Central memory CD8-positive, alpha-beta T cell (primary cell): ENCODE measurements at regions not wholly inside any gene's neighbourhood (a gene's known extent, or its start where the extent isn't known, plus 50 kb on each side); places are given as distances from the start of the nearest gene placed in this dataset.

Experiments
- ATAC-seq: fragments of 150-1000 bp; cut with Tn5 transposase; replicated peaks from 2 replicates; pipeline ENCODE4 v1.10.0; 2022; ENCODE audit warnings: mild to moderate bottlenecking, moderate FRiP score, moderate number of reproducible peaks; ENCODE audit not compliant: poor library complexity, severe bottlenecking; ENCODE audit errors: extremely low read depth
- DNase-seq, 2 donors: peaks; one replicate each; pipeline ENCODE4 v3.0.0; 2021; ENCODE audit warnings: low spot score in 2 of 2
- H3K27ac Mint-ChIP-seq: one replicate; pipeline ENCODE4 v1.8.0; 2022; ENCODE audit warnings: low read depth, mild to moderate bottlenecking, moderate library complexity, mixed read lengths
- H3K27me3 Mint-ChIP-seq: one replicate; pipeline ENCODE4 v1.8.0; 2022; ENCODE audit warnings: mixed read lengths
- H3K36me3 Mint-ChIP-seq: one replicate; pipeline ENCODE4 v1.8.0; 2022; ENCODE audit warnings: mild to moderate bottlenecking, moderate library complexity, mixed read lengths; ENCODE audit not compliant: insufficient read depth
- H3K4me1 Mint-ChIP-seq: one replicate; pipeline ENCODE4 v1.8.0; 2022; ENCODE audit warnings: mixed read lengths
- H3K4me3 Mint-ChIP-seq: one replicate; pipeline ENCODE4 v1.8.0; 2022; ENCODE audit warnings: mild to moderate bottlenecking, moderate library complexity, mixed read lengths
- H3K9me3 Mint-ChIP-seq: one replicate; pipeline ENCODE4 v1.8.0; 2022; ENCODE audit warnings: mixed read lengths

GRCh38 chr13:31956980-31957644, 74.5 kb upstream of the FRY start:
- H3K27me3 Mint-ChIP-seq, result no peaks in the 10 kb centered on the region
- no peak overlapping the region for H3K4me3 Mint-ChIP-seq
- no peak overlapping the region for H3K27ac Mint-ChIP-seq
- no peaks in the 10 kb centered on the region for H3K36me3 Mint-ChIP-seq
- H3K9me3 Mint-ChIP-seq, result no peaks in the 10 kb centered on the region
- H3K4me1 Mint-ChIP-seq, result no peaks in the 10 kb centered on the region
- no peak for DNase-seq
- ATAC-seq, result no peak

- H3K9me3 Mint-ChIP-seq, result no peaks in the 10 kb centered on the region
- ATAC-seq, result no peak
- no peak overlapping the region for H3K27ac Mint-ChIP-seq
- DNase-seq, result no peak
- H3K4me1 Mint-ChIP-seq, result no peaks in the 10 kb centered on the region
- no peaks in the 10 kb centered on the region for H3K36me3 Mint-ChIP-seq
- no peak overlapping the region for H3K4me3 Mint-ChIP-seq
- H3K27me3 Mint-ChIP-seq, result no peaks in the 10 kb centered on the region
Measured at GRCh38 chr13:31957772-31958171, 73.8 kb upstream of the FRY start.

GRCh38 chr13:31962731-31963370, 68.7 kb upstream of the FRY start:
- Mint-ChIP-seq H3K36me3 (peaks cover 4% of the 10 kb centered on the region), H3K4me3 (no peak overlapping the region), H3K9me3 (no peaks in the 10 kb centered on the region), H3K27me3 (no peaks in the 10 kb centered on the region), H3K27ac (no peak overlapping the region), H3K4me1 (no peaks in the 10 kb centered on the region)
- ATAC-seq, result no peak
- DNase-seq, result no peak

GRCh38 chr13:31963631-31964030, 67.9 kb upstream of the FRY start:
- Mint-ChIP-seq H3K4me1 (no peaks in the 10 kb centered on the region), H3K9me3 (no peaks in the 10 kb centered on the region), H3K36me3 (peaks cover 4% of the 10 kb centered on the region), H3K27me3 (no peaks in the 10 kb centered on the region), H3K4me3 (no peak overlapping the region), H3K27ac (no peak overlapping the region)
- ATAC-seq (no peak), DNase-seq (no peak)

- DNase-seq (no peak), ATAC-seq (no peak)
- no peak overlapping the region for H3K27ac Mint-ChIP-seq
- no peaks in the 10 kb centered on the region for H3K4me1 Mint-ChIP-seq
- H3K9me3 Mint-ChIP-seq, result no peaks in the 10 kb centered on the region
- H3K4me3 Mint-ChIP-seq, result no peak overlapping the region
- H3K27me3 Mint-ChIP-seq, result no peaks in the 10 kb centered on the region
- H3K36me3 Mint-ChIP-seq, result peaks cover 4% of the 10 kb centered on the region
Measured at GRCh38 chr13:31964168-31964567, 67.4 kb upstream of the FRY start.

GRCh38 chr13:31965361-31966066, 66.1 kb upstream of the FRY start:
- Mint-ChIP-seq H3K27me3 (no peaks in the 10 kb centered on the region), H3K4me1 (no peaks in the 10 kb centered on the region), H3K36me3 (peaks cover 4% of the 10 kb centered on the region), H3K9me3 (no peaks in the 10 kb centered on the region), H3K27ac (no peak overlapping the region), H3K4me3 (no peak overlapping the region)
- DNase-seq (no peak), ATAC-seq (no peak)

GRCh38 chr13:31967155-31967554, 64.4 kb upstream of the FRY start:
- peaks cover 4% of the 10 kb centered on the region for H3K36me3 Mint-ChIP-seq
- H3K27ac Mint-ChIP-seq, result no peak overlapping the region
- H3K27me3 Mint-ChIP-seq, result peaks cover 9% of the 10 kb centered on the region
- no peaks in the 10 kb centered on the region for H3K9me3 Mint-ChIP-seq
- DNase-seq, result no peak
- no peaks in the 10 kb centered on the region for H3K4me1 Mint-ChIP-seq
- H3K4me3 Mint-ChIP-seq, result no peak overlapping the region
- ATAC-seq, result no peak

- ATAC-seq, result no peak
- Mint-ChIP-seq H3K4me1 (no peaks in the 10 kb centered on the region), H3K27me3 (peaks cover 9% of the 10 kb centered on the region), H3K36me3 (peaks cover 4% of the 10 kb centered on the region), H3K9me3 (no peaks in the 10 kb centered on the region), H3K27ac (no peak overlapping the region), H3K4me3 (no peak overlapping the region)
- no peak for DNase-seq
Measured at GRCh38 chr13:31968473-31968872, 63.1 kb upstream of the FRY start.

- Mint-ChIP-seq H3K9me3 (no peaks in the 10 kb centered on the region), H3K27me3 (peaks cover 9% of the 10 kb centered on the region), H3K4me1 (no peaks in the 10 kb centered on the region), H3K4me3 (no peak overlapping the region), H3K36me3 (peaks cover 2% of the 10 kb centered on the region), H3K27ac (no peak overlapping the region)
- no peak for DNase-seq
- ATAC-seq, result no peak
Measured at GRCh38 chr13:31970231-31970930, 61.2 kb upstream of the FRY start.

GRCh38 chr13:31972453-31972852, 59.1 kb upstream of the FRY start:
- Mint-ChIP-seq H3K27me3 (peaks cover 9% of the 10 kb centered on the region), H3K9me3 (no peaks in the 10 kb centered on the region), H3K27ac (no peak overlapping the region), H3K36me3 (no peaks in the 10 kb centered on the region), H3K4me3 (no peak overlapping the region), H3K4me1 (no peaks in the 10 kb centered on the region)
- DNase-seq (no peak), ATAC-seq (no peak)

- no peak overlapping the region for H3K27ac Mint-ChIP-seq
- peaks cover 10% of the 10 kb centered on the region for H3K27me3 Mint-ChIP-seq
- H3K4me3 Mint-ChIP-seq, result no peak overlapping the region
- DNase-seq (no peak), ATAC-seq (no peak)
- no peaks in the 10 kb centered on the region for H3K4me1 Mint-ChIP-seq
- no peaks in the 10 kb centered on the region for H3K9me3 Mint-ChIP-seq
- H3K36me3 Mint-ChIP-seq, result no peaks in the 10 kb centered on the region
Measured at GRCh38 chr13:31978021-31978420, 53.6 kb upstream of the FRY start.

GRCh38 chr13:31980830-31981229, 50.7 kb upstream of the FRY start:
- Mint-ChIP-seq H3K36me3 (no peaks in the 10 kb centered on the region), H3K27me3 (peaks cover 10% of the 10 kb centered on the region), H3K27ac (no peak overlapping the region), H3K4me1 (no peaks in the 10 kb centered on the region), H3K4me3 (no peak overlapping the region), H3K9me3 (no peaks in the 10 kb centered on the region)
- ATAC-seq (no peak), DNase-seq (no peak)
